ENCODE measurements at regions not wholly inside any gene's neighbourhood (a gene's known extent, or its start where the extent isn't known, plus 50 kb on each side); places are given as distances from the start of the nearest gene placed in this dataset.
"Not testable (repeated sequence)": the region's sequence is repeated elsewhere in the genome, so short reads cannot be mapped to it uniquely, and the experiment has no call there.

DNA sequence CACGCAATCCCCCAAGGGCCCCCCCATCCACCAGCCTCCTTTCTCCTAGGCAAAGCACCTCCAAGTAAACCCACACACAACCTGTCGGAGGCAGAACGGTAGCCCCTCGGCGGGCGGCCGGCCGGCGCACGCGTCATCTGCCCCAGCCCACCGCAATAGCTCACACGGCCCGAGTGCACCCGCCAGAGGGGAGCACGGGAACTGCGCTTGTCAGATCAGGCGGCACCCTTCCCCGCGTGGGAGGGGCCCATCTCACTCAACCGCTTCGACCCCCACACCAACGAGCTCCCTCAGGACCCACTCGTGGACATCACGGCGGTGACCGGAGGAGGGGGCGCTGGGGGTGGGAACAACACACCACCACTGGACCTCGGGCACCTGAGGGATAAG, 767.9 kb upstream of the DEFB115 start:
- no peak overlapping the region for H3K27ac ChIP-seq (ENCODE audit: low read depth in 2 of 2, low read length in 2 of 2)
- no peaks in the 10 kb centered on the region for H3K4me1 ChIP-seq (ENCODE audit: control insufficient read depth in 2 of 3, insufficient read depth in 2 of 3, low read depth in 1 of 3, low read length in 3 of 3)
- intact Hi-C loops (cut with DNase I): no loop called here
- H3K27me3 ChIP-seq (ENCODE audit: control insufficient read depth, insufficient read depth, low read length): no peaks in the 10 kb centered on the region
- DNase-seq: no peak
- FAIRE-seq: no peak
- H3K4me3 ChIP-seq (ENCODE audit: low read length in 3 of 3): no peak overlapping the region
- no peak overlapping the region for H3K9ac ChIP-seq (ENCODE audit: low read length in 3 of 3)
- no peaks in the 10 kb centered on the region for H3K36me3 ChIP-seq (ENCODE audit: control insufficient read depth in 2 of 3, insufficient read depth in 3 of 3, low read length in 3 of 3)
- TF ChIP-seq, protein P1, sequence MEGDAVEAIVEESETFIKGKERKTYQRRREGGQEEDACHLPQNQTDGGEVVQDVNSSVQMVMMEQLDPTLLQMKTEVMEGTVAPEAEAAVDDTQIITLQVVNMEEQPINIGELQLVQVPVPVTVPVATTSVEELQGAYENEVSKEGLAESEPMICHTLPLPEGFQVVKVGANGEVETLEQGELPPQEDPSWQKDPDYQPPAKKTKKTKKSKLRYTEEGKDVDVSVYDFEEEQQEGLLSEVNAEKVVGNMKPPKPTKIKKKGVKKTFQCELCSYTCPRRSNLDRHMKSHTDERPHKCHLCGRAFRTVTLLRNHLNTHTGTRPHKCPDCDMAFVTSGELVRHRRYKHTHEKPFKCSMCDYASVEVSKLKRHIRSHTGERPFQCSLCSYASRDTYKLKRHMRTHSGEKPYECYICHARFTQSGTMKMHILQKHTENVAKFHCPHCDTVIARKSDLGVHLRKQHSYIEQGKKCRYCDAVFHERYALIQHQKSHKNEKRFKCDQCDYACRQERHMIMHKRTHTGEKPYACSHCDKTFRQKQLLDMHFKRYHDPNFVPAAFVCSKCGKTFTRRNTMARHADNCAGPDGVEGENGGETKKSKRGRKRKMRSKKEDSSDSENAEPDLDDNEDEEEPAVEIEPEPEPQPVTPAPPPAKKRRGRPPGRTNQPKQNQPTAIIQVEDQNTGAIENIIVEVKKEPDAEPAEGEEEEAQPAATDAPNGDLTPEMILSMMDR (IDR thresholded peaks at IDR 0.05; ENCODE audit: borderline replicate concordance, extremely low read depth, insufficient read depth): no peak
- H3K9me3 ChIP-seq (ENCODE audit: control insufficient read depth in 2 of 3, insufficient read depth in 1 of 3, low read length in 3 of 3): peaks cover 0 to 5% (median 0%) of the 10 kb centered on the region in 3 donors

GRCh38 chr20:30491016-30491415, 766.4 kb upstream of the DEFB115 start:
- intact Hi-C loops (cut with DNase I): no loop called here
- Histone ChIP-seq H3K27ac (ENCODE audit: low read depth in 2 of 2, low read length in 2 of 2) (no peak overlapping the region), H3K4me3 (ENCODE audit: low read length in 3 of 3) (no peak overlapping the region), H3K36me3 (ENCODE audit: control insufficient read depth in 2 of 3, insufficient read depth in 3 of 3, low read length in 3 of 3) (no peaks in the 10 kb centered on the region), H3K9me3 (ENCODE audit: control insufficient read depth in 2 of 3, insufficient read depth in 1 of 3, low read length in 3 of 3) (peaks cover 0 to 3% (median 0%) of the 10 kb centered on the region in 3 donors), H3K9ac (ENCODE audit: low read length in 3 of 3) (no peak overlapping the region), H3K27me3 (ENCODE audit: control insufficient read depth, insufficient read depth, low read length) (no peaks in the 10 kb centered on the region), H3K4me1 (ENCODE audit: control insufficient read depth in 2 of 3, insufficient read depth in 2 of 3, low read depth in 1 of 3, low read length in 3 of 3) (no peaks in the 10 kb centered on the region)
- no peak for FAIRE-seq
- TF ChIP-seq, protein P1 (IDR thresholded peaks at IDR 0.05; ENCODE audit: borderline replicate concordance, extremely low read depth, insufficient read depth): no peak
- no peak for DNase-seq

- H3K36me3 ChIP-seq (ENCODE audit: control insufficient read depth in 2 of 3, insufficient read depth in 3 of 3, low read length in 3 of 3); H3K9ac ChIP-seq (ENCODE audit: low read length in 3 of 3); H3K27ac ChIP-seq (ENCODE audit: low read depth in 2 of 2, low read length in 2 of 2); FAIRE-seq; H3K4me3 ChIP-seq (ENCODE audit: low read length in 3 of 3); intact Hi-C loops (cut with DNase I); H3K9me3 ChIP-seq (ENCODE audit: control insufficient read depth in 2 of 3, insufficient read depth in 1 of 3, low read length in 3 of 3); H3K4me1 ChIP-seq (ENCODE audit: control insufficient read depth in 2 of 3, insufficient read depth in 2 of 3, low read depth in 1 of 3, low read length in 3 of 3); DNase-seq; H3K27me3 ChIP-seq (ENCODE audit: control insufficient read depth, insufficient read depth, low read length): not testable (repeated sequence)
Observed at GRCh38 chr20:30496656-30497055, 760.8 kb upstream of the DEFB115 start.

DNA sequence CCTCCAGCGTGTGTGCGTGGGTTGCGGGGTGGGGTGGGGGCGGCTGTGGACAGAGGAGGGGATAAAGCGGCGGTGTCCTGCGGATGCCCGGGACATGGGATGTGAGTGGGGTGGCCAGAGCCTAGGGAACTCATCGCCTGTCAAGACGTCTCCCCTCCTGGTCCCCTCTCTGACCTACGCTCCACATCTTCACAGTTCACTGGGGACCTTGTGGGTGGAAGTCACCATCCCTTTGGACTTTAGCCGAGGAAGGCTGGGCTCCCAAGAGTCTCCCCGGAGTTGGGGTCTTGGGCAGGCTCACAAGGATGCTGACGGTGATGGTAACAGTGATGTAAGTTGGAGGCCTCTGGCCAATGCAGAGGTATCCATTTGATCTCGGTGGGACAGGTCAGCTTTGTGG, 760.3 kb upstream of the DEFB115 start:
- DNase-seq; H3K4me1 ChIP-seq (ENCODE audit: control insufficient read depth in 2 of 3, insufficient read depth in 2 of 3, low read depth in 1 of 3, low read length in 3 of 3); H3K9ac ChIP-seq (ENCODE audit: low read length in 3 of 3); H3K27me3 ChIP-seq (ENCODE audit: control insufficient read depth, insufficient read depth, low read length); H3K27ac ChIP-seq (ENCODE audit: low read depth in 2 of 2, low read length in 2 of 2); H3K4me3 ChIP-seq (ENCODE audit: low read length in 3 of 3); FAIRE-seq; H3K36me3 ChIP-seq (ENCODE audit: control insufficient read depth in 2 of 3, insufficient read depth in 3 of 3, low read length in 3 of 3); intact Hi-C loops (cut with DNase I); H3K9me3 ChIP-seq (ENCODE audit: control insufficient read depth in 2 of 3, insufficient read depth in 1 of 3, low read length in 3 of 3): not testable (repeated sequence)

DNA sequence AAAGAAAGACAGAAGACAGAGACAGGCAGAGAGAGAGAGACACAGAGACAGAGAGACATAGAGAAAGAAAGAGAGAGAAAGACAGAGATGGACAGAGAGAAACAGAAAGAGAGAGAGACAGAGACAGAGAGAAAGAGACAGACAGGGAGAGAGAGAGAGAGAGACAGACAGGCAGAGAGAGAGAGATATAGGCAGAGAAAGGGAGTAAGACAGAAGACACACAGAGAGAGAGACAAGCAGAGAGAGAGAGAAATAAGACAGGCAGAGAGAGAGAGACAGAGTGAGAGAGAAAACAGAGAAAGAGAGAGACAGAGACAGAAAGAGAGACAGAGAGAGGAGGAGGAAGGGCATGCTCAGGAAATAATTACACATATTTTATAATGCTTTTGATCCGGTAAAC, 758.3 kb upstream of the DEFB115 start:
- Histone ChIP-seq H3K27me3 (ENCODE audit: control insufficient read depth, insufficient read depth, low read length) (no peaks in the 10 kb centered on the region), H3K4me1 (ENCODE audit: control insufficient read depth in 2 of 3, insufficient read depth in 2 of 3, low read depth in 1 of 3, low read length in 3 of 3) (no peaks in the 10 kb centered on the region), H3K9ac (ENCODE audit: low read length in 3 of 3) (no peak overlapping the region), H3K9me3 (ENCODE audit: control insufficient read depth in 2 of 3, insufficient read depth in 1 of 3, low read length in 3 of 3) (no peaks in the 10 kb centered on the region), H3K4me3 (ENCODE audit: low read length in 3 of 3) (no peak overlapping the region), H3K27ac (ENCODE audit: low read depth in 2 of 2, low read length in 2 of 2) (no peak overlapping the region), H3K36me3 (ENCODE audit: control insufficient read depth in 2 of 3, insufficient read depth in 3 of 3, low read length in 3 of 3) (no peaks in the 10 kb centered on the region)
- intact Hi-C loops (cut with DNase I): no loop called here
- DNase-seq (no peak), FAIRE-seq (no peak)
- TF ChIP-seq, protein P1 (IDR thresholded peaks at IDR 0.05; ENCODE audit: borderline replicate concordance, extremely low read depth, insufficient read depth): no peak

- FAIRE-seq; H3K4me3 ChIP-seq (ENCODE audit: low read length in 3 of 3); H3K9me3 ChIP-seq (ENCODE audit: control insufficient read depth in 2 of 3, insufficient read depth in 1 of 3, low read length in 3 of 3); H3K4me1 ChIP-seq (ENCODE audit: control insufficient read depth in 2 of 3, insufficient read depth in 2 of 3, low read depth in 1 of 3, low read length in 3 of 3); H3K27me3 ChIP-seq (ENCODE audit: control insufficient read depth, insufficient read depth, low read length); intact Hi-C loops (cut with DNase I); H3K9ac ChIP-seq (ENCODE audit: low read length in 3 of 3); H3K36me3 ChIP-seq (ENCODE audit: control insufficient read depth in 2 of 3, insufficient read depth in 3 of 3, low read length in 3 of 3); H3K27ac ChIP-seq (ENCODE audit: low read depth in 2 of 2, low read length in 2 of 2): not testable (repeated sequence)
- DNase-seq: peak in 1 of 5 donors; percentile 25
Observed at GRCh38 chr20:30499716-30500446, 757.6 kb upstream of the DEFB115 start.

Measured in kidney (tissue), 13 donors.